Activated CD4-positive, CD25-positive, alpha-beta regulatory T cell treated with anti-CD3 and anti-CD28 coated beads, Interleukin-2, amount 50 U/mL, for 24 hours (primary cell): ENCODE measurements at regions not wholly inside any gene's neighbourhood (a gene's known extent, or its start where the extent isn't known, plus 50 kb on each side); places are given as distances from the start of the nearest gene placed in this dataset.
"Not testable (repeated sequence)": the region's sequence is repeated elsewhere in the genome, so short reads cannot be mapped to it uniquely, and the experiment has no call there.

Experiments
- ATAC-seq, 2 donors: fragments of 150-1000 bp; cut with Tn5 transposase; one replicate each; pipeline ENCODE4 v1.10.0; 2021; ENCODE audit warnings: mild to moderate bottlenecking in 1 of 2, moderate library complexity in 1 of 2

- no peak for ATAC-seq
These were observed 715.3 kb upstream of the MIR17HG start for GRCh38 chr13:90632184-90632583.

- no peak for ATAC-seq
These were observed 713.6 kb upstream of the MIR17HG start for GRCh38 chr13:90633849-90634248.

- ATAC-seq = no peak
These were observed 706.5 kb upstream of the MIR17HG start for GRCh38 chr13:90640976-90641375.

- ATAC-seq = no peak
These were observed 705.6 kb upstream of the MIR17HG start for GRCh38 chr13:90641884-90642283.

GRCh38 chr13:90645582-90645981 lies 701.9 kb upstream of the MIR17HG start:
- ATAC-seq = no peak

GRCh38 chr13:90648497-90648896 lies 699.0 kb upstream of the MIR17HG start:
- ATAC-seq = no peak

- no peak for ATAC-seq
These were observed 695.5 kb upstream of the MIR17HG start for GRCh38 chr13:90652036-90652435.

GRCh38 chr13:90654970-90655369 lies 692.5 kb upstream of the MIR17HG start:
- ATAC-seq = no peak

- ATAC-seq = not testable (repeated sequence)
These were observed 683.3 kb upstream of the MIR17HG start for GRCh38 chr13:90664200-90664599.

GRCh38 chr13:90673746-90674145 lies 673.7 kb upstream of the MIR17HG start:
- no peak for ATAC-seq

GRCh38 chr13:90675129-90675528 lies 672.4 kb upstream of the MIR17HG start:
- ATAC-seq = no peak

- ATAC-seq = no peak
These were observed 666.7 kb upstream of the MIR17HG start for GRCh38 chr13:90680826-90681225.

- no peak for ATAC-seq
These were observed 663.8 kb upstream of the MIR17HG start for GRCh38 chr13:90683711-90684131.

- no peak for ATAC-seq
These were observed 661.0 kb upstream of the MIR17HG start for GRCh38 chr13:90686442-90686841.

- no peak for ATAC-seq
These were observed 658.4 kb upstream of the MIR17HG start for GRCh38 chr13:90689111-90689510.

GRCh38 chr13:90690458-90691080 lies 656.9 kb upstream of the MIR17HG start:
- ATAC-seq = no peak

- ATAC-seq = no peak
These were observed 651.2 kb upstream of the MIR17HG start for GRCh38 chr13:90696254-90696653.

GRCh38 chr13:90696656-90697055 lies 650.8 kb upstream of the MIR17HG start:
- no peak for ATAC-seq

- ATAC-seq = no peak
These were observed 647.1 kb upstream of the MIR17HG start for GRCh38 chr13:90700340-90700739.

- no peak for ATAC-seq
These were observed 646.2 kb upstream of the MIR17HG start for GRCh38 chr13:90701264-90701663.

- ATAC-seq = no peak
These were observed 645.4 kb upstream of the MIR17HG start for GRCh38 chr13:90702050-90702449.

- ATAC-seq = no peak
These were observed 640.9 kb upstream of the MIR17HG start for GRCh38 chr13:90706631-90707030.

GRCh38 chr13:90708128-90708527 lies 639.4 kb upstream of the MIR17HG start:
- no peak for ATAC-seq

- ATAC-seq = no peak
These were observed 638.2 kb upstream of the MIR17HG start for GRCh38 chr13:90709319-90709718.

GRCh38 chr13:90710164-90710759 lies 637.2 kb upstream of the MIR17HG start:
- ATAC-seq = no peak
